Right lobe of liver (tissue), 4 donors: ENCODE measurements at regions not wholly inside any gene's neighbourhood (a gene's known extent, or its start where the extent isn't known, plus 50 kb on each side); places are given as distances from the start of the nearest gene placed in this dataset.

Source experiments
- CTCF ChIP-seq, 4 donors: fragments of 200-600 bp in 3 of 4; fragments of 450-650 bp in 1 of 4; IDR thresholded peaks; one replicate each; pipeline versions ENCODE4 v1.5.1 to v1.8.0; 2016 to 2022; ENCODE audit warnings: antibody characterized with exemption in 4 of 4, mild to moderate bottlenecking in 2 of 4
- POLR2A ChIP-seq: fragments of 450-650 bp; IDR thresholded peaks from one replicate; pipeline ENCODE4 v1.6.1; 2017; ENCODE audit warnings: antibody characterized with exemption, mild to moderate bottlenecking
- donor health status: DM: no; HTN: no; CAD: no.
- donor health status: DM: no; HTN: no; CAD: no.
- donor health status: DM: no; HTN: yes; CAD: no.

DNA sequence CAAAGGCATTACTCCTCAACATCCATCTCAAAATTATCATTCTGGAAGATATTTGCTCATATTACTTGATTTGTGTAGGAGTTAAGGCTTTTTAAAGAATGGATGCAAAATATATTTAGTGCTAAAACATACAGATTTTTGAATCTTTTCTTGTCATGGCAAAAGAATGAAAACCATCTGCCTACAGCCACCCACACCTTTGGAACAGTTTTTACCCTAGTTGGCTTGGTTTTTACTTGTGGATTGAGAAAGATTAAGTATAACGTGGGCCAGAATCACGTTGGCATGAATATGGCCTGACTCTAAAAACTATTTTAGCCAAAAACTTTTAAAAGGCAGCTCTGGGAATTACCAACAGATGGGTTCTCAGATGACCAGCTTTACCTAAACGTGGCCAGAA, 128.2 kb downstream of the SPAG6 start:
- no peak for TF ChIP-seq POLR2A
- no peak for TF ChIP-seq CTCF (IDR thresholded peaks at IDR 0.05)
